HFF-Myc (cell line): ENCODE measurements at regions not wholly inside any gene's neighbourhood (a gene's known extent, or its start where the extent isn't known, plus 50 kb on each side); places are given as distances from the start of the nearest gene placed in this dataset.
"Not testable (repeated sequence)": the region's sequence is repeated elsewhere in the genome, so short reads cannot be mapped to it uniquely, and the experiment has no call there.

Source experiments
- DNase-seq: peaks from one replicate; pipeline ENCODE4 v3.0.0-alpha.2; 2011; ENCODE audit warnings: low read depth; ENCODE audit errors: extremely low read depth
- H3K4me3 ChIP-seq: replicated peaks from 2 replicates; pipeline ENCODE4 v1.5.1; 2011; ENCODE audit warnings: low read depth, mild to moderate bottlenecking, control low read depth, low read length
- TF ChIP-seq, protein P1 (sequence below): IDR thresholded peaks from 2 replicates; pipeline ENCODE4 v1.5.1; 2012; ENCODE audit warnings: mild to moderate bottlenecking, low read depth, low read length, control low read depth; ENCODE audit errors: missing control alignments

DNA sequence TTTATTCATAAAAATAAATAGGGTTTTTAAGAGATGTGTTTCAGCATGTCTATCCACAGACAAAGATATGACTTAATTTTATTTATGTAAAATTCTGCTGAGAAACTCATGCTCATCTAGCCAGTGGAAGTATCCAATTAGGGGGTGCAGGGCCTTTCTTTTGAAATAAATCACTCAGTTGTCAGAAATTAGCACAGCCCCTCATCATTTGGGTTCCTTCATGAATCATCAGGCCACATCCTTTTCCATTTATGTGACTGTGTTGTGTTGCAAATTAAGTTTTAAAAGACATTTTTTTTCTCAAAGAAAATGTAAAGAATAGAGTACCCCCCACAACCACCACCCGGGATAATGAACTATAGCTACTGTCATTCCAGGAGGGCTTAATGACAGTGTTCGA, 185.8 kb downstream of the NRP2 start:
- no peak overlapping the region for H3K4me3 ChIP-seq
- TF ChIP-seq, protein P1, sequence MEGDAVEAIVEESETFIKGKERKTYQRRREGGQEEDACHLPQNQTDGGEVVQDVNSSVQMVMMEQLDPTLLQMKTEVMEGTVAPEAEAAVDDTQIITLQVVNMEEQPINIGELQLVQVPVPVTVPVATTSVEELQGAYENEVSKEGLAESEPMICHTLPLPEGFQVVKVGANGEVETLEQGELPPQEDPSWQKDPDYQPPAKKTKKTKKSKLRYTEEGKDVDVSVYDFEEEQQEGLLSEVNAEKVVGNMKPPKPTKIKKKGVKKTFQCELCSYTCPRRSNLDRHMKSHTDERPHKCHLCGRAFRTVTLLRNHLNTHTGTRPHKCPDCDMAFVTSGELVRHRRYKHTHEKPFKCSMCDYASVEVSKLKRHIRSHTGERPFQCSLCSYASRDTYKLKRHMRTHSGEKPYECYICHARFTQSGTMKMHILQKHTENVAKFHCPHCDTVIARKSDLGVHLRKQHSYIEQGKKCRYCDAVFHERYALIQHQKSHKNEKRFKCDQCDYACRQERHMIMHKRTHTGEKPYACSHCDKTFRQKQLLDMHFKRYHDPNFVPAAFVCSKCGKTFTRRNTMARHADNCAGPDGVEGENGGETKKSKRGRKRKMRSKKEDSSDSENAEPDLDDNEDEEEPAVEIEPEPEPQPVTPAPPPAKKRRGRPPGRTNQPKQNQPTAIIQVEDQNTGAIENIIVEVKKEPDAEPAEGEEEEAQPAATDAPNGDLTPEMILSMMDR = no peak
- DNase-seq = no peak

DNA sequence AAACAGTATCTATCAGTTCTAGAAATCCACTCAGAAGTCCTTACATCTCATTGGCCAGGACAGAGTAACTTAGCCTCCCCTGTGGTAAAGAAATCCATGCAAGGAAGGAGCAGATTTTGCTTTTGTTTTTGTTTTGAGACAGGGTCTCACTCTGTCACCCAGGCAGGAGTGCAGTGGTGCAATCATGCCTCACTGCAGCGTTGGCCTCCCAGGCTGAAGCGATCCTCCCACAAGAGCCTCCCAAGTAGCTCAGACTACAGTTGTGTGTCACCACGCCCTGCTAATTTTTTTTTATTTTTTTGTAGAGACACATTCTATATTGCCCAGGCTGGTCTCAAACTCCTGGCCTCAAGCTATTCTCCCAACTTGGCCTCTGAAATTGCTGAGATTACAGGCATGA, 185.1 kb downstream of the NRP2 start:
- TF ChIP-seq, protein P1 = no peak
- DNase-seq = no peak
- no peak overlapping the region for H3K4me3 ChIP-seq

DNA sequence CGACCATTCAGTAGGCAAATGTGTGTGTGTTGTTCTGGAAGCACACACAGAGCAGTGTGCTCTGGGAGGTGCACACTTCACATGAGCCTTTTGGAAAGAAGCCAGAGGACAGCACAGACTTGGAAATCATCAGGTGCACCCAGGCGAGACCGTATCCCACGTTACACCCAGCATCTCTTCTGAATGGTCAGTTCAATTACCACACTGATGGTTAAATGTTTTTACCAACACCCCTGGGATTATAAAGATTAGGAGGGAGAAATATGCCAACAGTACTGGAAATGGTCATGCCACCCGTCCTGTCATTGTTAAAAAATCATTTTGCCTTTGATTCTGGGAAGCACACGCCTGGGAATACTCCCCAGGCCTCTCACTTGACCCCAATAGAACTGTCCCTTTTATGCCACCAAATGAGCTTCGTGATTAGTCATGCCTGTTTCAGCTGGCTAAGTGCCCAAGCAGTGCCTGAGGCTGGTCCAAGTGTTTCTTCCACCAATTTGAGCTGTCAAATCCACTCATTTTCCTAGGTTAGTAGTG, 183.7 kb downstream of the NRP2 start:
- DNase-seq = no peak
- TF ChIP-seq, protein P1 = no peak
- no peak overlapping the region for H3K4me3 ChIP-seq

DNA sequence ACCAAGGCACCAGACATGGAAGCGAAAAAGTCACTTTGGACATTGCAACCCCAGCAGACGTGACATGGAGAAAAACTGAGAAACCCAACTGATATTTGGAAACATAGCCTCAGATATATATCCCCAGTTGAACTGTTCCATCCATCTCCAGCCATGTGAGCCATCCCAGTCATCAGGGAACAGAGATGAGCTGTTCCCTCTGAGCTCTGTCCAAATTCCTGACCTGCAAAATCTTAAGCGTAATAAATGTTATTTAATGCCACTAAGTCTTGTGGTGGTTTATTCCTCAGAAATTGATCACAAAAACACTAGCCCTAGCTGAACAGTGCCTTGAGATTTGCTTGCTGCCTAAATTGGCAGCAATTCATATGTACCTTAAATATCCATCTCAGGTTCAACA, 182.8 kb downstream of the NRP2 start:
- DNase-seq = no peak
- TF ChIP-seq, protein P1 = no peak
- no peak overlapping the region for H3K4me3 ChIP-seq

DNA sequence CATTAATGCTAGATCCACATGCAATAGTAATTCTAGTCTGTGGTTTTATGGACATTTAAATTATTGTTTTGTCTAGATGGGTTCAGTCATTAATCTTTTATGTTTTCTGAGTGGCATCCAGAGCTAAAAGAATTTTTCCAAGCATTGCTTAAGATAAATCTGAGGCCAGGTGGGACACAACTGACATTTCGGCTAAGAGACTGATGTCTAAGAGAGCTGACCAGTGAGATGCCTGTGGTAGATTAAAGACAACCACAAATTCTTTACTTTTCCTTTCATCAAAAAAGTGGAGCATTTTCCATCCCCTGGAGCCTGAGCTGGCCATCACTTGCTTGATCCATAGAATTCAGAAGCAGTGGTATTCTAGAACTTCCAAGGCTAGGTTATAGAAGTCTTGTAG, 182.2 kb downstream of the NRP2 start:
- no peak for DNase-seq
- no peak overlapping the region for H3K4me3 ChIP-seq
- TF ChIP-seq, protein P1 = no peak

DNA sequence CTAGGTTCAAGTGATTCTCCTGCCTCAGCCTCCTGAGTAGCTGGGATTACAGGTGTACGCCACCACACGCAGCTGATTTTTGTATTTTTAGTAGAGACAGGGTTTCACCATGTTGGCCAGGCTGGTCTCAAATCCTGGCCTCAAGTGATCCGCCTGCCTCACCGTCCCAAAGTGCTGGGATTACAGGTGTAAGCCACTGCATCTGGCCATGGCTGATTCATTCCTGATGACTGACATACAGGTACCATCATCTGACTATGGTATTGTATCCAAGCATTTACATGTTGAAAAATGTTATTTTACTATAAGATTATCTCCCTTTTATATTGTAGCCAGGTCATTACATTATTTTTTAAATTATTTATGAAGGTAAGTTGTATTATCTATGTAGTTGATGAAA, 180.5 kb downstream of the NRP2 start:
- not testable (repeated sequence) for DNase-seq, H3K4me3 ChIP-seq

DNA sequence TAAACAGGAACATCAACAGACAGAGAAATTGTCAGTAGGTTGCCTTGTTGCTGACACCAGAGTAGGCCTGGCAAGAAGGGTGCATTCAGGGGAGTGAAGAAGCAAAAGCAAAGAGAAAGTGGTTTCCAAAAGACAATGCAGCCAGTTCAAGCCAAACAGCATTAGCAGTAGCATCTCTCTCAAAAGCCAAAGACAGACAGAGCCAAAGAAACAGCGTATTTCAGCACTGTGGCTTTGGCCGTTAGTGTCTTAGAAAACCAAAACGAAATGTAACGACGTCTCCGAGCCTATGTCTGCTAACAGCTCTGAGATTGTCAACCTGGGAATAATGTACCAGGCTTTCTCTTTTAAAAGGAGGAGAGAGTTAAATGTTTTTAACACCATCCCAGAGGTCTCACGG, 178.6 kb downstream of the NRP2 start:
- TF ChIP-seq, protein P1 = no peak
- no peak overlapping the region for H3K4me3 ChIP-seq
- no peak for DNase-seq
